Retinal pigment epithelial cell (primary cell): ENCODE measurements at regions not wholly inside any gene's neighbourhood (a gene's known extent, or its start where the extent isn't known, plus 50 kb on each side); places are given as distances from the start of the nearest gene placed in this dataset.

Experiments used
- DNase-seq: peaks from one replicate; pipeline ENCODE4 v3.0.0-alpha.2; 2010; ENCODE audit warnings: low read depth
- H3K4me3 ChIP-seq: 2 replicates; pipeline ENCODE4 v1.5.1; 2011; ENCODE audit warnings: mild to moderate bottlenecking, low read length, control low read depth, moderate library complexity
- TF ChIP-seq, protein P1 (sequence below): conservative IDR thresholded peaks from 2 replicates; pipeline ENCODE4 v1.5.1; 2011; ENCODE audit warnings: low read depth, low read length, control low read depth, inconsistent platforms

- TF ChIP-seq, protein P1, sequence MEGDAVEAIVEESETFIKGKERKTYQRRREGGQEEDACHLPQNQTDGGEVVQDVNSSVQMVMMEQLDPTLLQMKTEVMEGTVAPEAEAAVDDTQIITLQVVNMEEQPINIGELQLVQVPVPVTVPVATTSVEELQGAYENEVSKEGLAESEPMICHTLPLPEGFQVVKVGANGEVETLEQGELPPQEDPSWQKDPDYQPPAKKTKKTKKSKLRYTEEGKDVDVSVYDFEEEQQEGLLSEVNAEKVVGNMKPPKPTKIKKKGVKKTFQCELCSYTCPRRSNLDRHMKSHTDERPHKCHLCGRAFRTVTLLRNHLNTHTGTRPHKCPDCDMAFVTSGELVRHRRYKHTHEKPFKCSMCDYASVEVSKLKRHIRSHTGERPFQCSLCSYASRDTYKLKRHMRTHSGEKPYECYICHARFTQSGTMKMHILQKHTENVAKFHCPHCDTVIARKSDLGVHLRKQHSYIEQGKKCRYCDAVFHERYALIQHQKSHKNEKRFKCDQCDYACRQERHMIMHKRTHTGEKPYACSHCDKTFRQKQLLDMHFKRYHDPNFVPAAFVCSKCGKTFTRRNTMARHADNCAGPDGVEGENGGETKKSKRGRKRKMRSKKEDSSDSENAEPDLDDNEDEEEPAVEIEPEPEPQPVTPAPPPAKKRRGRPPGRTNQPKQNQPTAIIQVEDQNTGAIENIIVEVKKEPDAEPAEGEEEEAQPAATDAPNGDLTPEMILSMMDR, result no peak
- H3K4me3 ChIP-seq, result no peak overlapping the region
- DNase-seq, result no peak
Measured at GRCh38 chr10:4692206-4692605, 133.8 kb upstream of the AKR1E2 start.

DNA sequence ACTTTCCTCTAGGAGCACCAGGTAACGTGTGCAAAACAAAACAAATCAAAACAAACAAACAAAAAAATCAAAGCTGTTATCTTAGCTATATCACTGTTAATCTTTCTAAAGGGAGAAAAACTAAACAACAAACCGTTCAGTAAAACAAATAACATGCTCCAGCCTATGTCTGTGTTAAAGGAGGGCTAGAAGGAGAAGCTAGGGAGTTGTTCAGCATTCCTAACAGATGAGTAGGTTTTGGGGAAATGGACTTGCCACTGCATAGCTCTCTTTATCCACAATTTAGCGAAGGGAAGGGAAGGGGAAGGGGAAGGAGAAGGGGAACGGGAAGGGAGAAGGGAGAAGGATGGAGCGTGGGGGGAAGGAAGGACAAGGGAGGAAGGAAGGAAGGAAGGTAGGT is 134.2 kb upstream of the AKR1E2 start:
- H3K4me3 ChIP-seq, result no peak overlapping the region
- DNase-seq, result no peak
- TF ChIP-seq, protein P1, result no peak

- no peak for DNase-seq
- H3K4me3 ChIP-seq, result no peak overlapping the region
- TF ChIP-seq, protein P1, result no peak
Measured at GRCh38 chr10:4691301-4691700, 134.7 kb upstream of the AKR1E2 start.

- no peak overlapping the region for H3K4me3 ChIP-seq
- no peak for DNase-seq
- TF ChIP-seq, protein P1, result no peak
Measured at GRCh38 chr10:4688601-4689000, 137.4 kb upstream of the AKR1E2 start.

DNA sequence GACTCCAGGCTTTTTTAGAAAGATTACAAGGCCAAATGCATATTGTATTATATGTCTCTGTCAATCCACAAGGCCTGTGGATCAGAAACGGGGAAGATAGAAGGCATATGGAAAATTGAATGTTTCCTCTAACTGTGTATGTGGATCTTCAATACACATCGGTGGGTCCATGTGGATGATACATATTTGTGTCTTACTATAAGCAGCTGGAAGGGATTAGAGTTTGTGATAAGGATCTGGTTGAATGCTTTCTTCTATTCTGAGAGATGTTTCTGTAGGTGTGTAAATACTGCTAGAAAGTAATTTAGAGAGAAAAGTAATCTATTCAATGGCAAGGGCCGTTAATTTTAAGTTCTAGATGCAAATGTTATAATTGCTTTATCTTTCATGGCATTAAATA is 137.8 kb upstream of the AKR1E2 start:
- TF ChIP-seq, protein P1, result no peak
- no peak for DNase-seq
- no peak overlapping the region for H3K4me3 ChIP-seq

GRCh38 chr10:4687397-4687796 is 138.6 kb upstream of the AKR1E2 start:
- TF ChIP-seq, protein P1, result no peak
- no peak overlapping the region for H3K4me3 ChIP-seq
- no peak for DNase-seq

GRCh38 chr10:4686644-4686996 is 139.4 kb upstream of the AKR1E2 start:
- peak; percentile 75 for DNase-seq
- TF ChIP-seq, protein P1, result no peak
- H3K4me3 ChIP-seq, result no peak overlapping the region
